Mesendoderm (in vitro differentiated cells): ENCODE measurements at regions not wholly inside any gene's neighbourhood (a gene's known extent, or its start where the extent isn't known, plus 50 kb on each side); places are given as distances from the start of the nearest gene placed in this dataset.

Experiments used
- DNase-seq: peaks from one replicate; pipeline ENCODE4 v3.0.0; 2013
- H2AK5ac ChIP-seq: 2 replicates; pipeline ENCODE4 v1.6.1; 2013; ENCODE audit warnings: low read length, inconsistent platforms
- H2BK120ac ChIP-seq: 2 replicates; pipeline ENCODE4 v1.6.1; 2013; ENCODE audit warnings: low read depth, mild to moderate bottlenecking, low read length, moderate library complexity, mixed read lengths
- H2BK15ac ChIP-seq: replicated peaks from 2 replicates; pipeline ENCODE4 v1.6.1; 2013; ENCODE audit warnings: low read depth, mild to moderate bottlenecking, moderate library complexity
- H2BK5ac ChIP-seq: 2 replicates; pipeline ENCODE4 v1.6.1; 2013; ENCODE audit warnings: low read length, inconsistent platforms
- H3K18ac ChIP-seq: 2 replicates; pipeline ENCODE4 v1.6.1; 2013; ENCODE audit warnings: mild to moderate bottlenecking, low read length, mixed read lengths
- H3K23ac ChIP-seq: one replicate; pipeline ENCODE4 v1.6.1; 2013; ENCODE audit warnings: low read length
- H3K27ac ChIP-seq: 2 replicates; pipeline ENCODE4 v1.5.1; 2013; ENCODE audit warnings: low read depth, mild to moderate bottlenecking, inconsistent platforms, low read length, moderate library complexity
- H3K27me3 ChIP-seq: 2 replicates; pipeline ENCODE4 v1.6.1; 2013; ENCODE audit warnings: low read length, control low read depth, mild to moderate bottlenecking, inconsistent platforms; ENCODE audit not compliant: insufficient read depth, poor library complexity
- H3K36me3 ChIP-seq: 2 replicates; pipeline ENCODE4 v1.6.1; 2013; ENCODE audit warnings: low read length, inconsistent platforms; ENCODE audit not compliant: control insufficient read depth, insufficient read depth
- H3K4ac ChIP-seq: one replicate; pipeline ENCODE4 v1.6.1; 2013; ENCODE audit warnings: low read depth, mild to moderate bottlenecking, low read length, moderate library complexity
- H3K4me1 ChIP-seq: 2 replicates; pipeline ENCODE4 v1.6.1; 2013; ENCODE audit warnings: low read depth, low read length, inconsistent platforms; ENCODE audit not compliant: control insufficient read depth
- H3K4me2 ChIP-seq: 2 replicates; pipeline ENCODE4 v1.6.1; 2013; ENCODE audit warnings: low read length
- H3K4me3 ChIP-seq: 2 replicates; pipeline ENCODE4 v1.5.1; 2013; ENCODE audit warnings: mild to moderate bottlenecking, low read length
- H3K56ac ChIP-seq: one replicate; pipeline ENCODE4 v1.6.1; 2013; ENCODE audit warnings: low read length
- H3K79me1 ChIP-seq: 2 replicates; pipeline ENCODE4 v1.6.1; 2013; ENCODE audit warnings: low read length, inconsistent platforms
- H3K79me2 ChIP-seq: 2 replicates; pipeline ENCODE4 v1.6.1; 2013; ENCODE audit warnings: mild to moderate bottlenecking, low read length; ENCODE audit not compliant: control insufficient read depth, insufficient read depth
- H3K9ac ChIP-seq: 2 replicates; pipeline ENCODE4 v1.6.1; 2013; ENCODE audit warnings: low read length, inconsistent platforms
- H4K5ac ChIP-seq: one replicate; pipeline ENCODE4 v1.6.1; 2013; ENCODE audit warnings: low read length
- H4K8ac ChIP-seq: one replicate; pipeline ENCODE4 v1.6.1; 2013; ENCODE audit warnings: low read depth, mild to moderate bottlenecking, control low read depth, low read length, moderate library complexity
- WGBS: extraction: QIAGEN DNeasy Blood & Tissue Kit; methylation state at CpG from one replicate; pipeline ENCODE4 v1.1.7; 2013; ENCODE audit warnings: low lambda C conversion rate, missing lambda C conversion rate; ENCODE audit not compliant: insufficient coverage; ENCODE audit errors: extremely low coverage; 5-methylcytosine and 5-hydroxymethylcytosine counted together

GRCh38 chr11:111010391-111011274 is 234.9 kb upstream of the POU2AF2 start:
- Histone ChIP-seq H3K4me3 (no peak overlapping the region), H3K4ac (no peak overlapping the region), H3K18ac (no peak overlapping the region), H2BK5ac (no peak overlapping the region), H2AK5ac (no peak overlapping the region), H2BK15ac (no peak overlapping the region), H3K27me3 (no peaks in the 10 kb centered on the region), H4K8ac (no peak overlapping the region), H4K5ac (no peak overlapping the region), H3K79me1 (no peaks in the 10 kb centered on the region), H3K79me2 (no peaks in the 10 kb centered on the region), H3K27ac (no peak overlapping the region), H3K9ac (no peak overlapping the region), H2BK120ac (no peak overlapping the region), H3K4me2 (no peak overlapping the region), H3K23ac (no peak overlapping the region), H3K56ac (no peak overlapping the region), H3K4me1 (peaks cover 3% of the 10 kb centered on the region), H3K36me3 (no peaks in the 10 kb centered on the region)
- WGBS: no CpG with 5 or more reads among the region's 6 CpGs
- no peak for DNase-seq

- Histone ChIP-seq H3K9ac (no peak overlapping the region), H3K36me3 (no peaks in the 10 kb centered on the region), H4K8ac (no peak overlapping the region), H3K4me2 (no peak overlapping the region), H3K56ac (no peak overlapping the region), H2BK5ac (no peak overlapping the region), H3K79me2 (no peaks in the 10 kb centered on the region), H4K5ac (no peak overlapping the region), H3K27ac (no peak overlapping the region), H2AK5ac (no peak overlapping the region), H3K23ac (no peak overlapping the region), H3K4me3 (no peak overlapping the region), H3K27me3 (no peaks in the 10 kb centered on the region), H2BK120ac (peak overlapping the region; percentile 50), H3K4ac (no peak overlapping the region), H3K4me1 (peaks cover 10% of the 10 kb centered on the region), H3K18ac (peak overlapping the region; percentile 32), H3K79me1 (no peaks in the 10 kb centered on the region), H2BK15ac (no peak overlapping the region)
- WGBS: no CpG with 5 or more reads among the region's 4 CpGs
- no peak for DNase-seq
Observed at GRCh38 chr11:111006227-111006626, 239.3 kb upstream of the POU2AF2 start.

GRCh38 chr11:111001986-111002611 is 243.4 kb upstream of the POU2AF2 start:
- Histone ChIP-seq H3K56ac (peak overlapping the region; percentile 17), H3K27me3 (no peaks in the 10 kb centered on the region), H3K4ac (no peak overlapping the region), H2BK120ac (no peak overlapping the region), H2AK5ac (peak overlapping the region; percentile 78), H2BK15ac (no peak overlapping the region), H3K4me2 (no peak overlapping the region), H3K23ac (no peak overlapping the region), H4K8ac (no peak overlapping the region), H2BK5ac (no peak overlapping the region), H4K5ac (no peak overlapping the region), H3K27ac (no peak overlapping the region), H3K36me3 (no peaks in the 10 kb centered on the region), H3K18ac (peak overlapping the region; percentile 39), H3K4me1 (peaks cover 16% of the 10 kb centered on the region), H3K4me3 (no peak overlapping the region), H3K79me2 (no peaks in the 10 kb centered on the region), H3K9ac (no peak overlapping the region), H3K79me1 (no peaks in the 10 kb centered on the region)
- WGBS: no CpG with 5 or more reads among the region's 3 CpGs
- DNase-seq: no peak

GRCh38 chr11:111001081-111001430 is 244.5 kb upstream of the POU2AF2 start:
- no peak overlapping the region for H3K4me3 ChIP-seq
- H2BK15ac ChIP-seq: no peak overlapping the region
- no peak for DNase-seq
- H3K79me2 ChIP-seq: no peaks in the 10 kb centered on the region
- no peak overlapping the region for H3K56ac ChIP-seq
- WGBS: no CpG with 5 or more reads among the region's 2 CpGs
- no peaks in the 10 kb centered on the region for H3K27me3 ChIP-seq
- H2AK5ac ChIP-seq: no peak overlapping the region
- H4K5ac ChIP-seq: no peak overlapping the region
- H4K8ac ChIP-seq: no peak overlapping the region
- no peak overlapping the region for H3K23ac ChIP-seq
- no peak overlapping the region for H3K27ac ChIP-seq
- no peak overlapping the region for H2BK5ac ChIP-seq
- H3K18ac ChIP-seq: peak overlapping the region; percentile 68
- H3K79me1 ChIP-seq: no peaks in the 10 kb centered on the region
- H3K4ac ChIP-seq: no peak overlapping the region
- H3K9ac ChIP-seq: no peak overlapping the region
- H3K36me3 ChIP-seq: no peaks in the 10 kb centered on the region
- no peak overlapping the region for H3K4me2 ChIP-seq
- no peak overlapping the region for H2BK120ac ChIP-seq
- peaks cover 16% of the 10 kb centered on the region for H3K4me1 ChIP-seq

- H3K18ac ChIP-seq: peak overlapping the region; percentile 18
- 100% methylated on average over 1 of the region's 7 CpGs for WGBS
- no peak overlapping the region for H2BK15ac ChIP-seq
Observed at GRCh38 chr11:111000400-111001080, 245.0 kb upstream of the POU2AF2 start.

More at GRCh38 chr11:111000400-111001080, 245.0 kb upstream of the POU2AF2 start:
- Histone ChIP-seq H3K79me1 (no peaks in the 10 kb centered on the region), H3K36me3 (no peaks in the 10 kb centered on the region), H3K4me1 (peaks cover 12% of the 10 kb centered on the region), H3K4me2 (no peak overlapping the region), H3K79me2 (no peaks in the 10 kb centered on the region), H3K23ac (no peak overlapping the region), H3K9ac (no peak overlapping the region), H4K5ac (no peak overlapping the region), H2BK5ac (no peak overlapping the region), H3K4ac (no peak overlapping the region), H3K27me3 (no peaks in the 10 kb centered on the region), H2AK5ac (no peak overlapping the region), H3K27ac (no peak overlapping the region), H2BK120ac (no peak overlapping the region), H3K56ac (no peak overlapping the region), H4K8ac (no peak overlapping the region), H3K4me3 (no peak overlapping the region)
- DNase-seq: peak; percentile 43
